GM23338 (cell line): ENCODE measurements at regions not wholly inside any gene's neighbourhood (a gene's known extent, or its start where the extent isn't known, plus 50 kb on each side); places are given as distances from the start of the nearest gene placed in this dataset.

Experiments used
- ATAC-seq: fragments of 200-7000 bp; cut with Tn5 transposase; 3 replicates; pipeline ENCODE4 v1.9.1; 2020
- DNase-seq: peaks from one replicate; pipeline ENCODE4 v3.0.0-alpha.2; 2015; ENCODE audit warnings: low spot score
- H2AFZ ChIP-seq: fragments of 200-600 bp; sonication (generic); 2 replicates; pipeline ENCODE4 v1.8.0; 2016; ENCODE audit warnings: antibody characterized with exemption, mild to moderate bottlenecking, moderate library complexity
- H3F3A ChIP-seq: fragments of 200-600 bp; sonication (generic); replicated peaks from 2 replicates; pipeline ENCODE4 v1.8.0; 2017; ENCODE audit warnings: antibody characterized with exemption, mixed run types, low read depth
- H3K27ac ChIP-seq: fragments of 200-600 bp; sonication (generic); 2 replicates; pipeline ENCODE4 v1.6.1; 2016; ENCODE audit warnings: low read depth
- H3K27me3 ChIP-seq: fragments of 200-600 bp; sonication (generic); 2 replicates; pipeline ENCODE4 v1.8.0; 2016; ENCODE audit warnings: mild to moderate bottlenecking, mixed run types, moderate library complexity; ENCODE audit not compliant: insufficient read depth
- H3K36me3 ChIP-seq: fragments of 200-600 bp; sonication (generic); 2 replicates; pipeline ENCODE4 v1.8.0; 2016; ENCODE audit warnings: mild to moderate bottlenecking; ENCODE audit not compliant: insufficient read depth
- H3K4me1 ChIP-seq: fragments of 200-600 bp; sonication (generic); 2 replicates; pipeline ENCODE4 v1.8.0; 2016; ENCODE audit warnings: mild to moderate bottlenecking, moderate library complexity; ENCODE audit not compliant: insufficient read depth
- H3K4me2 ChIP-seq: fragments of 200-600 bp; sonication (generic); 2 replicates; pipeline ENCODE4 v1.7.1; 2017; ENCODE audit warnings: mixed run types
- H3K4me3 ChIP-seq: fragments of 200-600 bp; sonication (generic); 2 replicates; pipeline ENCODE4 v1.6.1; 2016; ENCODE audit warnings: mixed run types
- H3K79me2 ChIP-seq: fragments of 200-600 bp; sonication (generic); replicated peaks from 2 replicates; pipeline ENCODE4 v1.8.0; 2017; ENCODE audit warnings: mild to moderate bottlenecking; ENCODE audit not compliant: insufficient read depth
- H3K9me2 ChIP-seq: fragments of 200-600 bp; sonication (generic); 2 replicates; pipeline ENCODE4 v1.8.0; 2017; ENCODE audit not compliant: insufficient read depth
- H4K20me1 ChIP-seq: fragments of 200-600 bp; sonication (generic); replicated peaks from 2 replicates; pipeline ENCODE4 v1.8.0; 2017; ENCODE audit warnings: mild to moderate bottlenecking; ENCODE audit not compliant: insufficient read depth
- H3K27ac Mint-ChIP-seq: 2 replicates; pipeline ENCODE4 v1.8.0; 2020; ENCODE audit warnings: inconsistent platforms, mild to moderate bottlenecking, moderate library complexity, mixed read lengths
- H3K27me3 Mint-ChIP-seq: 3 replicates; pipeline ENCODE4 v1.8.0; 2022; ENCODE audit warnings: low read depth, mild to moderate bottlenecking, moderate library complexity, mixed read lengths, inconsistent platforms; ENCODE audit not compliant: insufficient read depth, poor library complexity
- H3K36me3 Mint-ChIP-seq: 3 replicates; pipeline ENCODE4 v1.8.0; 2021; ENCODE audit warnings: low read depth, mild to moderate bottlenecking, inconsistent platforms, moderate library complexity, mixed read lengths
- H3K4me1 Mint-ChIP-seq: 3 replicates; pipeline ENCODE4 v1.8.0; 2020; ENCODE audit warnings: mild to moderate bottlenecking, inconsistent platforms, mixed read lengths
- H3K4me3 Mint-ChIP-seq: 3 replicates; pipeline ENCODE4 v1.8.0; 2021; ENCODE audit warnings: moderate library complexity, mild to moderate bottlenecking, inconsistent platforms, mixed read lengths
- H3K9me3 Mint-ChIP-seq: 3 replicates; pipeline ENCODE4 v1.8.0; 2020; ENCODE audit warnings: moderate library complexity, mild to moderate bottlenecking, inconsistent platforms, mixed read lengths
- CREB1 ChIP-seq: fragments of 250-450 bp; sonication (Bioruptor Pico); IDR thresholded peaks from 2 replicates; pipeline ENCODE4 v1.5.0; 2020; ENCODE audit warnings: low read depth, mild to moderate bottlenecking, moderate library complexity
- EZH2 ChIP-seq: fragments of 200-600 bp; sonication (generic); IDR thresholded peaks from one replicate; pipeline ENCODE4 v1.8.0; 2017; ENCODE audit warnings: antibody characterized with exemption, mild to moderate bottlenecking, low read depth; ENCODE audit not compliant: unreplicated experiment
- EZH2phosphoT487 ChIP-seq: fragments of 200-600 bp; sonication (generic); IDR thresholded peaks from one replicate; pipeline ENCODE4 v1.8.1; 2018; ENCODE audit warnings: antibody characterized with exemption; ENCODE audit not compliant: unreplicated experiment
- JUNB ChIP-seq: IDR thresholded peaks from one replicate; pipeline ENCODE4 v1.6.1; 2016; ENCODE audit warnings: antibody characterized with exemption; ENCODE audit not compliant: unreplicated experiment
- POLR2AphosphoS5 ChIP-seq: IDR thresholded peaks from 2 replicates; pipeline ENCODE4 v1.6.1; 2016; ENCODE audit warnings: antibody characterized with exemption, low read depth
- ZNF114 ChIP-seq: fragments of 250-450 bp; sonication (Bioruptor Pico); IDR thresholded peaks from 2 replicates; pipeline ENCODE4 v1.5.0; 2020; ENCODE audit warnings: mild to moderate bottlenecking, moderate library complexity
- ZNF331 ChIP-seq: fragments of 250-450 bp; sonication (Bioruptor Pico); IDR thresholded peaks from 2 replicates; pipeline ENCODE4 v1.5.0; 2020; ENCODE audit warnings: low read depth, mild to moderate bottlenecking, moderate library complexity
- TF ChIP-seq, protein P1 (sequence below): fragments of 250-450 bp; sonication (Bioruptor Pico); IDR thresholded peaks from 2 replicates; pipeline ENCODE4 v1.5.0; 2020; ENCODE audit warnings: mild to moderate bottlenecking, moderate library complexity
- TF ChIP-seq, protein P2 (sequence below), 2 experiments: fragments of 200-600 bp in 1 of 2; sonication (generic) in 1 of 2; conservative IDR thresholded peaks; 2 replicates each; pipeline versions ENCODE4 v1.5.1 to v1.6.1; 2016 to 2017; ENCODE audit warnings: antibody characterized with exemption in 2 of 2, low read depth in 2 of 2, mild to moderate bottlenecking in 2 of 2, moderate library complexity in 1 of 2

DNA sequence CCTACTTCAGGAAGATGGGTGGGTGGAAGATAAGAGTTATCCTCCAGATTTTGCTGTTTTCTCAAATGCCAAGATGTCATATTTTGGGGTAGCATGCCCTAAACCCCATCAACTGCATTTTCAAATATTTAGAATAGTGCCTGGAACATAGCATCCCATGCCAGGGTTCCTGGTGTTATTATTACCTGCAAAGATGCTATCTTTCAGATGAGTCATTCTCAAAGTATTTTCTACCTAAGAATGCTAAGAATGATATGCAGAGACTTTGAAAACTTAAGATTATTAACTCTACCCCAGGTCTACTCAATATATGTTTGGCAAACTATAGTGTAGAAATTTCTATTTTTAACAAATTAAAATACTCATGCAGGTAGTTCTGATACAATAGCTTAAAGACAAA lies 934.3 kb upstream of the SLIT2 start (continued):
- TF ChIP-seq POLR2AphosphoS5 (no peak), CREB1 (no peak), ZNF114 (CRISPR knock-in tag) (no peak), JUNB (no peak), EZH2phosphoT487 (no peak)
- TF ChIP-seq, protein P1, sequence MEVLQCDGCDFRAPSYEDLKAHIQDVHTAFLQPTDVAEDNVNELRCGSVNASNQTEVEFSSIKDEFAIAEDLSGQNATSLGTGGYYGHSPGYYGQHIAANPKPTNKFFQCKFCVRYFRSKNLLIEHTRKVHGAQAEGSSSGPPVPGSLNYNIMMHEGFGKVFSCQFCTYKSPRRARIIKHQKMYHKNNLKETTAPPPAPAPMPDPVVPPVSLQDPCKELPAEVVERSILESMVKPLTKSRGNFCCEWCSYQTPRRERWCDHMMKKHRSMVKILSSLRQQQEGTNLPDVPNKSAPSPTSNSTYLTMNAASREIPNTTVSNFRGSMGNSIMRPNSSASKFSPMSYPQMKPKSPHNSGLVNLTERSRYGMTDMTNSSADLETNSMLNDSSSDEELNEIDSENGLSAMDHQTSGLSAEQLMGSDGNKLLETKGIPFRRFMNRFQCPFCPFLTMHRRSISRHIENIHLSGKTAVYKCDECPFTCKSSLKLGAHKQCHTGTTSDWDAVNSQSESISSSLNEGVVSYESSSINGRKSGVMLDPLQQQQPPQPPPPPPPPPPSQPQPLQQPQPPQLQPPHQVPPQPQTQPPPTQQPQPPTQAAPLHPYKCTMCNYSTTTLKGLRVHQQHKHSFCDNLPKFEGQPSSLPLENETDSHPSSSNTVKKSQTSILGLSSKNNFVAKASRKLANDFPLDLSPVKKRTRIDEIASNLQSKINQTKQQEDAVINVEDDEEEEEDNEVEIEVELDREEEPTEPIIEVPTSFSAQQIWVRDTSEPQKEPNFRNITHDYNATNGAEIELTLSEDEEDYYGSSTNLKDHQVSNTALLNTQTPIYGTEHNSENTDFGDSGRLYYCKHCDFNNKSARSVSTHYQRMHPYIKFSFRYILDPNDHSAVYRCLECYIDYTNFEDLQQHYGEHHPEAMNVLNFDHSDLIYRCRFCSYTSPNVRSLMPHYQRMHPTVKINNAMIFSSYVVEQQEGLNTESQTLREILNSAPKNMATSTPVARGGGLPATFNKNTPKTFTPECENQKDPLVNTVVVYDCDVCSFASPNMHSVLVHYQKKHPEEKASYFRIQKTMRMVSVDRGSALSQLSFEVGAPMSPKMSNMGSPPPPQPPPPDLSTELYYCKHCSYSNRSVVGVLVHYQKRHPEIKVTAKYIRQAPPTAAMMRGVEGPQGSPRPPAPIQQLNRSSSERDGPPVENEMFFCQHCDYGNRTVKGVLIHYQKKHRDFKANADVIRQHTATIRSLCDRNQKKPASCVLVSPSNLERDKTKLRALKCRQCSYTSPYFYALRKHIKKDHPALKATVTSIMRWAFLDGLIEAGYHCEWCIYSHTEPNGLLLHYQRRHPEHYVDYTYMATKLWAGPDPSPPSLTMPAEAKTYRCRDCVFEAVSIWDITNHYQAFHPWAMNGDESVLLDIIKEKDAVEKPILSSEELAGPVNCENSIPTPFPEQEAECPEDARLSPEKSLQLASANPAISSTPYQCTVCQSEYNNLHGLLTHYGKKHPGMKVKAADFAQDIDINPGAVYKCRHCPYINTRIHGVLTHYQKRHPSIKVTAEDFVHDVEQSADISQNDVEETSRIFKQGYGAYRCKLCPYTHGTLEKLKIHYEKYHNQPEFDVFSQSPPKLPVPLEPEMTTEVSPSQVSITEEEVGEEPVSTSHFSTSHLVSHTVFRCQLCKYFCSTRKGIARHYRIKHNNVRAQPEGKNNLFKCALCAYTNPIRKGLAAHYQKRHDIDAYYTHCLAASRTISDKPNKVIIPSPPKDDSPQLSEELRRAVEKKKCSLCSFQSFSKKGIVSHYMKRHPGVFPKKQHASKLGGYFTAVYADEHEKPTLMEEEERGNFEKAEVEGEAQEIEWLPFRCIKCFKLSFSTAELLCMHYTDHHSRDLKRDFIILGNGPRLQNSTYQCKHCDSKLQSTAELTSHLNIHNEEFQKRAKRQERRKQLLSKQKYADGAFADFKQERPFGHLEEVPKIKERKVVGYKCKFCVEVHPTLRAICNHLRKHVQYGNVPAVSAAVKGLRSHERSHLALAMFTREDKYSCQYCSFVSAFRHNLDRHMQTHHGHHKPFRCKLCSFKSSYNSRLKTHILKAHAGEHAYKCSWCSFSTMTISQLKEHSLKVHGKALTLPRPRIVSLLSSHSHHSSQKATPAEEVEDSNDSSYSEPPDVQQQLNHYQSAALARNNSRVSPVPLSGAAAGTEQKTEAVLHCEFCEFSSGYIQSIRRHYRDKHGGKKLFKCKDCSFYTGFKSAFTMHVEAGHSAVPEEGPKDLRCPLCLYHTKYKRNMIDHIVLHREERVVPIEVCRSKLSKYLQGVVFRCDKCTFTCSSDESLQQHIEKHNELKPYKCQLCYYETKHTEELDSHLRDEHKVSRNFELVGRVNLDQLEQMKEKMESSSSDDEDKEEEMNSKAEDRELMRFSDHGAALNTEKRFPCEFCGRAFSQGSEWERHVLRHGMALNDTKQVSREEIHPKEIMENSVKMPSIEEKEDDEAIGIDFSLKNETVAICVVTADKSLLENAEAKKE = no peak

DNA sequence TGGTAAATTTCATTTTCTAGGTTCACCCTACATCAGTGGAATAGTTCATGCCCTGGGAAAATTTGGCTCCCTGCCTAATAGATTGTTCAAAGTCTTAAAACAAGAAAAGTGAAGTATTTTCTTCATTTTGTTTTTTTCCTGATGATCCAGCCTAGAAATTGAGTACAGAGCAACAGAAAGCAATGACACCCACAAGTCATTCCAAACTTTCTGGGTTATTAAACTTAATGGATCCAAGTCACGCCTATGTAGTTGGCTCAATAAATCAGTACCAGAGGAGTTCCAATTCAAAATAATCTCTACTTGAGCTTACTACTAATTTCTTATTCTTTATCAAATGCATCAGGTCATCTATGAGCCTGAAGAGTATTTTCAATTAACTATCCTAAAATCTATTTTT lies 937.6 kb upstream of the SLIT2 start:
- Histone ChIP-seq H2AFZ (no peak overlapping the region), H3K4me3 (no peak overlapping the region), H3K4me1 (no peaks in the 10 kb centered on the region), H3K27ac (no peak overlapping the region), H3K9me2 (no peaks in the 10 kb centered on the region), H3K4me2 (no peak overlapping the region), H4K20me1 (no peaks in the 10 kb centered on the region), H3K36me3 (no peaks in the 10 kb centered on the region), H3F3A (no peaks in the 10 kb centered on the region), H3K27me3 (no peaks in the 10 kb centered on the region), H3K79me2 (no peaks in the 10 kb centered on the region)
- Mint-ChIP-seq H3K4me1 (peaks cover 6% of the 10 kb centered on the region; the same call in 2 of the 3 replicates), H3K27me3 (no peaks in the 10 kb centered on the region), H3K27ac (no peak overlapping the region), H3K36me3 (no peaks in the 10 kb centered on the region), H3K9me3 (no peaks in the 10 kb centered on the region), H3K4me3 (no peak overlapping the region)
- DNase-seq (no peak), ATAC-seq (no peak)
- TF ChIP-seq ZNF331 (no peak), JUNB (no peak), EZH2 (no peak), ZNF114 (CRISPR knock-in tag) (no peak), POLR2AphosphoS5 (no peak)
- TF ChIP-seq, protein P1 = no peak
- TF ChIP-seq, protein P2, sequence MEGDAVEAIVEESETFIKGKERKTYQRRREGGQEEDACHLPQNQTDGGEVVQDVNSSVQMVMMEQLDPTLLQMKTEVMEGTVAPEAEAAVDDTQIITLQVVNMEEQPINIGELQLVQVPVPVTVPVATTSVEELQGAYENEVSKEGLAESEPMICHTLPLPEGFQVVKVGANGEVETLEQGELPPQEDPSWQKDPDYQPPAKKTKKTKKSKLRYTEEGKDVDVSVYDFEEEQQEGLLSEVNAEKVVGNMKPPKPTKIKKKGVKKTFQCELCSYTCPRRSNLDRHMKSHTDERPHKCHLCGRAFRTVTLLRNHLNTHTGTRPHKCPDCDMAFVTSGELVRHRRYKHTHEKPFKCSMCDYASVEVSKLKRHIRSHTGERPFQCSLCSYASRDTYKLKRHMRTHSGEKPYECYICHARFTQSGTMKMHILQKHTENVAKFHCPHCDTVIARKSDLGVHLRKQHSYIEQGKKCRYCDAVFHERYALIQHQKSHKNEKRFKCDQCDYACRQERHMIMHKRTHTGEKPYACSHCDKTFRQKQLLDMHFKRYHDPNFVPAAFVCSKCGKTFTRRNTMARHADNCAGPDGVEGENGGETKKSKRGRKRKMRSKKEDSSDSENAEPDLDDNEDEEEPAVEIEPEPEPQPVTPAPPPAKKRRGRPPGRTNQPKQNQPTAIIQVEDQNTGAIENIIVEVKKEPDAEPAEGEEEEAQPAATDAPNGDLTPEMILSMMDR (conservative IDR thresholded peaks at IDR 0.05; ENCODE audit: low read depth in 2 of 2) = no peak
